ENCODE measurements at regions not wholly inside any gene's neighbourhood (a gene's known extent, or its start where the extent isn't known, plus 50 kb on each side); places are given as distances from the start of the nearest gene placed in this dataset.

- peaks cover 3% of the 10 kb centered on the region for H3K27me3 Mint-ChIP-seq (ENCODE audit: low read depth, poor library complexity)
- H3K4me3 Mint-ChIP-seq = no peak overlapping the region
- H3K9me3 Mint-ChIP-seq = no peaks in the 10 kb centered on the region
- H3K4me1 Mint-ChIP-seq = no peaks in the 10 kb centered on the region
- H3K36me3 Mint-ChIP-seq (ENCODE audit: low read depth) = no peaks in the 10 kb centered on the region
- DNase-seq = no peak
- TF ChIP-seq CTCF (IDR thresholded peaks at IDR 0.05) = no peak
- no peak overlapping the region for H3K27ac Mint-ChIP-seq
Observed at GRCh38 chr6:65964261-65964660, 257.2 kb upstream of the EYS start.

- TF ChIP-seq CTCF (IDR thresholded peaks at IDR 0.05) = no peak
- Mint-ChIP-seq H3K36me3 (ENCODE audit: low read depth) (no peaks in the 10 kb centered on the region), H3K4me1 (no peaks in the 10 kb centered on the region), H3K4me3 (no peak overlapping the region), H3K9me3 (no peaks in the 10 kb centered on the region), H3K27me3 (ENCODE audit: low read depth, poor library complexity) (no peaks in the 10 kb centered on the region), H3K27ac (no peak overlapping the region)
- DNase-seq = no peak
Observed at GRCh38 chr6:65955034-65955433, 248.0 kb upstream of the EYS start.

- Mint-ChIP-seq H3K27me3 (ENCODE audit: low read depth, poor library complexity) (no peaks in the 10 kb centered on the region), H3K4me3 (no peak overlapping the region)
- TF ChIP-seq CTCF (IDR thresholded peaks at IDR 0.05) = no peak
Observed at GRCh38 chr6:65948062-65948461, 241.0 kb upstream of the EYS start.

GRCh38 chr6:65943548-65943947, 236.5 kb upstream of the EYS start:
- Mint-ChIP-seq H3K27ac (no peak overlapping the region), H3K27me3 (ENCODE audit: low read depth, poor library complexity) (no peaks in the 10 kb centered on the region), H3K9me3 (no peaks in the 10 kb centered on the region), H3K36me3 (ENCODE audit: low read depth) (no peaks in the 10 kb centered on the region), H3K4me3 (no peak overlapping the region), H3K4me1 (no peaks in the 10 kb centered on the region)
- DNase-seq = no peak
- no peak for TF ChIP-seq CTCF (IDR thresholded peaks at IDR 0.05)

More at GRCh38 chr6:65948062-65948461, 241.0 kb upstream of the EYS start:
- no peak for DNase-seq
- no peaks in the 10 kb centered on the region for H3K4me1 Mint-ChIP-seq
- H3K36me3 Mint-ChIP-seq (ENCODE audit: low read depth) = no peaks in the 10 kb centered on the region
- no peak overlapping the region for H3K27ac Mint-ChIP-seq
- no peaks in the 10 kb centered on the region for H3K9me3 Mint-ChIP-seq

- DNase-seq = no peak
- no peak for TF ChIP-seq CTCF (IDR thresholded peaks at IDR 0.05)
- no peak overlapping the region for H3K27ac Mint-ChIP-seq
- no peak overlapping the region for H3K4me3 Mint-ChIP-seq
- H3K36me3 Mint-ChIP-seq (ENCODE audit: low read depth) = no peaks in the 10 kb centered on the region
- H3K4me1 Mint-ChIP-seq = no peaks in the 10 kb centered on the region
- no peaks in the 10 kb centered on the region for H3K9me3 Mint-ChIP-seq
- no peaks in the 10 kb centered on the region for H3K27me3 Mint-ChIP-seq (ENCODE audit: low read depth, poor library complexity)
Observed at GRCh38 chr6:65943051-65943450, 236.0 kb upstream of the EYS start.

GRCh38 chr6:65938000-65938399, 231.0 kb upstream of the EYS start:
- DNase-seq = no peak
- Mint-ChIP-seq H3K4me1 (no peaks in the 10 kb centered on the region), H3K27ac (no peak overlapping the region), H3K27me3 (ENCODE audit: low read depth, poor library complexity) (no peaks in the 10 kb centered on the region), H3K9me3 (peaks cover 6% of the 10 kb centered on the region), H3K4me3 (no peak overlapping the region), H3K36me3 (ENCODE audit: low read depth) (no peaks in the 10 kb centered on the region)
- no peak for TF ChIP-seq CTCF (IDR thresholded peaks at IDR 0.05)
